ENCODE measurements at regions not wholly inside any gene's neighbourhood (a gene's known extent, or its start where the extent isn't known, plus 50 kb on each side); places are given as distances from the start of the nearest gene placed in this dataset.

- ChIA-PET POLR2A (no interaction called here), CTCF (no interaction called here)
- TF ChIP-seq CTCF (IDR thresholded peaks at IDR 0.05; ENCODE audit: control extremely low read depth, extremely low read depth, low read depth, missing control alignments) = no peak
- DNase-seq (ENCODE audit: extremely low spot score) = no peak
Observed at GRCh38 chr1:173128742-173129141, 78.0 kb upstream of the TNFSF18 start.

GRCh38 chr1:173127369-173128307 is 76.9 kb upstream of the TNFSF18 start:
- DNase-seq (ENCODE audit: extremely low spot score) = no peak
- CTCF ChIA-PET = no interaction called here
- POLR2A ChIA-PET = no interaction called here
- TF ChIP-seq CTCF (IDR thresholded peaks at IDR 0.05; ENCODE audit: control extremely low read depth, extremely low read depth, low read depth, missing control alignments) = no peak

GRCh38 chr1:173126421-173126820 is 75.7 kb upstream of the TNFSF18 start:
- POLR2A ChIA-PET = no interaction called here
- DNase-seq (ENCODE audit: extremely low spot score) = no peak

GRCh38 chr1:173122958-173123852 is 72.5 kb upstream of the TNFSF18 start:
- ChIA-PET CTCF (interaction anchor here (1.0 kb wide), 1 partner anchor 132 kb away, joined by 3 read pairs; no protein-coding TSS in a partner anchor), POLR2A (no interaction called here)
- no peak for DNase-seq (ENCODE audit: extremely low spot score)
- TF ChIP-seq CTCF (IDR thresholded peaks at IDR 0.05; ENCODE audit: control extremely low read depth, extremely low read depth, low read depth, missing control alignments) = no peak

More at GRCh38 chr1:173126421-173126820, 75.7 kb upstream of the TNFSF18 start:
- CTCF ChIA-PET = no interaction called here
- no peak for TF ChIP-seq CTCF (IDR thresholded peaks at IDR 0.05; ENCODE audit: control extremely low read depth, extremely low read depth, low read depth, missing control alignments)

- no peak for TF ChIP-seq CTCF (IDR thresholded peaks at IDR 0.05; ENCODE audit: control extremely low read depth, extremely low read depth, low read depth, missing control alignments)
- ChIA-PET CTCF (interaction anchor here (1.0 kb wide), 1 partner anchor 133 kb away, joined by 3 read pairs; no protein-coding TSS in a partner anchor), POLR2A (no interaction called here)
- no peak for DNase-seq (ENCODE audit: extremely low spot score)
Observed at GRCh38 chr1:173122344-173122935, 71.7 kb upstream of the TNFSF18 start.

- no peak for TF ChIP-seq CTCF (IDR thresholded peaks at IDR 0.05; ENCODE audit: control extremely low read depth, extremely low read depth, low read depth, missing control alignments)
- DNase-seq (ENCODE audit: extremely low spot score) = no peak
- ChIA-PET POLR2A (interaction anchor here (0.8 kb wide), 1 partner anchor 99 kb away, joined by 3 read pairs; no protein-coding TSS in a partner anchor), CTCF (no interaction called here)
Observed at GRCh38 chr1:173118404-173118803, 67.7 kb upstream of the TNFSF18 start.

Measured in GM10248 (cell line).